B cell (primary cell): ENCODE measurements at regions not wholly inside any gene's neighbourhood (a gene's known extent, or its start where the extent isn't known, plus 50 kb on each side); places are given as distances from the start of the nearest gene placed in this dataset.

Experiments used
- ATAC-seq: fragments of 200-7000 bp; cut with Tn5 transposase; one replicate; pipeline ENCODE4 v1.10.0; 2021; ENCODE audit warnings: low read depth, mild to moderate bottlenecking, moderate number of reproducible peaks, moderate library complexity
- CTCF ChIA-PET: fragments of 350-600 bp; sonication (Branson Sonifier 250); formaldehyde crosslinking; loops from one replicate; lab custom pipeline; 2021; ENCODE audit warnings: antibody characterized with exemption, inconsistent platforms; lab: Charles Lee
- POLR2A ChIA-PET: fragments of 350-600 bp; sonication (Branson Sonifier 250); formaldehyde crosslinking; loops from one replicate; lab custom pipeline; 2021; ENCODE audit warnings: antibody characterized with exemption; lab: Charles Lee
- DNase-seq: peaks from one replicate; pipeline ENCODE4 v3.0.0; 2013
- H2AFZ ChIP-seq: 2 replicates; pipeline ENCODE4 v1.6.1; 2012; ENCODE audit warnings: mild to moderate bottlenecking, low read depth, low read length; ENCODE audit not compliant: insufficient read depth, poor library complexity, severe bottlenecking
- H3K27ac ChIP-seq, 2 donors: 1 replicate in 1 of 2; 2 replicates in 1 of 2; pipeline ENCODE4 v1.5.1; 2012 to 2013; ENCODE audit warnings: low read length in 2 of 2, mild to moderate bottlenecking in 2 of 2, moderate library complexity in 1 of 2
- H3K27me3 ChIP-seq, 4 experiments: fragments of 200-600 bp in 1 of 4; sonication (generic) in 1 of 4; replicated peaks in 1 of 4; 1 replicate in 2 of 4; 2 replicates in 2 of 4; pipeline versions ENCODE4 v1.6.1 to v1.7.0; 2013 to 2016; ENCODE audit warnings: low read length in 3 of 4, mild to moderate bottlenecking in 2 of 4, mixed read lengths in 1 of 4, moderate library complexity in 1 of 4; ENCODE audit not compliant: insufficient read depth in 4 of 4, control insufficient read depth in 3 of 4; ENCODE audit errors: control extremely low read depth in 1 of 4
- H3K36me3 ChIP-seq, 2 experiments: replicated peaks in 1 of 2; 1 replicate in 1 of 2; 2 replicates in 1 of 2; pipeline versions ENCODE4 v1.6.1 to v1.7.1; 2013; ENCODE audit warnings: low read length in 1 of 2; ENCODE audit not compliant: insufficient read depth in 2 of 2, control insufficient read depth in 1 of 2; ENCODE audit errors: control extremely low read depth in 1 of 2, extremely low read depth in 1 of 2
- H3K4me1 ChIP-seq, 2 donors: fragments of 200-600 bp in 1 of 2; sonication (generic) in 1 of 2; 1 replicate in 1 of 2; 2 replicates in 1 of 2; pipeline versions ENCODE4 v1.5.1 to v1.6.1; 2013 to 2017; ENCODE audit warnings: low read length in 2 of 2; ENCODE audit not compliant: control insufficient read depth in 2 of 2, insufficient read depth in 2 of 2
- H3K4me2 ChIP-seq: replicated peaks from 2 replicates; pipeline ENCODE3; 2012; ENCODE audit warnings: mild to moderate bottlenecking, low read depth, low read length; ENCODE audit not compliant: poor library complexity, severe bottlenecking
- H3K4me3 ChIP-seq, 5 experiments: fragments of 200-600 bp in 1 of 5; sonication (generic) in 1 of 5; 1 replicate in 3 of 5; 2 replicates in 2 of 5; pipeline versions ENCODE4 v1.5.1 to v1.7.0; 2011 to 2016; ENCODE audit warnings: low read length in 4 of 5, mild to moderate bottlenecking in 4 of 5, low read depth in 2 of 5, control low read depth in 1 of 5, moderate library complexity in 1 of 5; ENCODE audit not compliant: insufficient read depth in 1 of 5; ENCODE audit errors: control extremely low read depth in 1 of 5, extremely low read depth in 1 of 5
- H3K79me2 ChIP-seq: fragments of 200-600 bp; sonication (generic); one replicate; pipeline ENCODE4 v1.6.0; 2016; ENCODE audit warnings: low read length; ENCODE audit not compliant: control insufficient read depth, insufficient read depth
- H3K9ac ChIP-seq: fragments of 200-600 bp; sonication (generic); 2 replicates; pipeline ENCODE4 v1.6.1; 2017; ENCODE audit warnings: mild to moderate bottlenecking, low read length, moderate library complexity
- H3K9me3 ChIP-seq, 3 donors: one replicate each; pipeline versions ENCODE4 v1.6.1 to v1.7.1; 2013; ENCODE audit warnings: low read length in 2 of 3; ENCODE audit not compliant: control insufficient read depth in 2 of 3, insufficient read depth in 1 of 3; ENCODE audit errors: control extremely low read depth in 1 of 3
- H4K20me1 ChIP-seq: 2 replicates; pipeline ENCODE4 v1.6.0; 2012; ENCODE audit warnings: mild to moderate bottlenecking, low read length; ENCODE audit not compliant: insufficient read depth, control insufficient read depth, poor library complexity, severe bottlenecking
- H3K27ac Mint-ChIP-seq: one replicate; pipeline ENCODE4 v1.8.0; 2021; ENCODE audit warnings: mixed read lengths
- H3K27me3 Mint-ChIP-seq: one replicate; pipeline ENCODE4 v1.8.0; 2021; ENCODE audit warnings: mixed read lengths
- H3K4me1 Mint-ChIP-seq: one replicate; pipeline ENCODE4 v1.8.0; 2021; ENCODE audit warnings: mixed read lengths
- H3K4me3 Mint-ChIP-seq: one replicate; pipeline ENCODE4 v1.8.0; 2021; ENCODE audit warnings: mixed read lengths
- H3K9me3 Mint-ChIP-seq: one replicate; pipeline ENCODE4 v1.8.0; 2022; ENCODE audit warnings: mixed read lengths; ENCODE audit not compliant: insufficient read depth
- EZH2 ChIP-seq: IDR thresholded peaks from 2 replicates; pipeline ENCODE4 v1.6.1; 2012; ENCODE audit warnings: borderline replicate concordance, low read depth, mild to moderate bottlenecking, moderate library complexity, low read length; ENCODE audit not compliant: insufficient read depth, poor library complexity, severe bottlenecking
- WGBS: methylation state at CpG from one replicate; pipeline ENCODE4 v1.1.5; 2013; ENCODE audit warnings: missing lambda C conversion rate; ENCODE audit not compliant: insufficient coverage; 5-methylcytosine and 5-hydroxymethylcytosine counted together
- intact Hi-C: fragments of 100-400 bp; cut with micrococcal nuclease; formaldehyde crosslinking; loops from one replicate; pipeline ENCODE4 v1.10.0; 2022
- TF ChIP-seq, protein P1 (sequence below): fragments of 200-600 bp; IDR thresholded peaks from one replicate; pipeline ENCODE4 v1.8.0; 2022; ENCODE audit warnings: antibody characterized with exemption, mild to moderate bottlenecking

DNA sequence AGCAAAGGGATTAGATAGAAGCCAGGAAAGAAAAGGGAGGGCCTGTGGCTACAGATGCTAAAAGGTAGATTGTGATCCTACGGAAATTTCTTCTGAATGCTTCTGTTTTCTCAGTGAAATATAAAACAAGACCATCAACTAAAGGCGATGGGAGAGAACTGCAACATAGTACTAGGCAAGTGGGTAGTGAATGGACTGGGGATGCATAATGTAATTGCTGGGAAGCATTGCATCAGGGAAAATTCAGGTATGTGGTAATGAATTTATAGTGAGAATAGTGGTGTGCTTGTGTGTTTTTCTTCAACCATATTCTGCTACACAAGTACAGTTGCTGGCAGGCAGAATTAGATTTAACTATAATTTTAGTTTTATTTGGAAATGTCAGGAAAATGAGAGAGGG lies 156.6 kb downstream of the OPN5 start:
- Histone ChIP-seq H3K27me3 (no peaks in the 10 kb centered on the region), H3K9me3 (peaks cover 0 to 4% (median 4%) of the 10 kb centered on the region in 3 donors), H3K4me3 (no peak overlapping the region), H3K9ac (no peak overlapping the region), H2AFZ (no peak overlapping the region), H4K20me1 (no peaks in the 10 kb centered on the region), H3K27ac (no peak overlapping the region), H3K36me3 (no peaks in the 10 kb centered on the region), H3K79me2 (no peaks in the 10 kb centered on the region), H3K4me1 (no peaks in the 10 kb centered on the region), H3K4me2 (no peak overlapping the region)
- TF ChIP-seq EZH2: no peak
- TF ChIP-seq, protein P1, sequence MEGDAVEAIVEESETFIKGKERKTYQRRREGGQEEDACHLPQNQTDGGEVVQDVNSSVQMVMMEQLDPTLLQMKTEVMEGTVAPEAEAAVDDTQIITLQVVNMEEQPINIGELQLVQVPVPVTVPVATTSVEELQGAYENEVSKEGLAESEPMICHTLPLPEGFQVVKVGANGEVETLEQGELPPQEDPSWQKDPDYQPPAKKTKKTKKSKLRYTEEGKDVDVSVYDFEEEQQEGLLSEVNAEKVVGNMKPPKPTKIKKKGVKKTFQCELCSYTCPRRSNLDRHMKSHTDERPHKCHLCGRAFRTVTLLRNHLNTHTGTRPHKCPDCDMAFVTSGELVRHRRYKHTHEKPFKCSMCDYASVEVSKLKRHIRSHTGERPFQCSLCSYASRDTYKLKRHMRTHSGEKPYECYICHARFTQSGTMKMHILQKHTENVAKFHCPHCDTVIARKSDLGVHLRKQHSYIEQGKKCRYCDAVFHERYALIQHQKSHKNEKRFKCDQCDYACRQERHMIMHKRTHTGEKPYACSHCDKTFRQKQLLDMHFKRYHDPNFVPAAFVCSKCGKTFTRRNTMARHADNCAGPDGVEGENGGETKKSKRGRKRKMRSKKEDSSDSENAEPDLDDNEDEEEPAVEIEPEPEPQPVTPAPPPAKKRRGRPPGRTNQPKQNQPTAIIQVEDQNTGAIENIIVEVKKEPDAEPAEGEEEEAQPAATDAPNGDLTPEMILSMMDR: no peak
- Mint-ChIP-seq H3K27ac (no peak overlapping the region), H3K27me3 (no peaks in the 10 kb centered on the region), H3K4me3 (no peak overlapping the region), H3K4me1 (no peaks in the 10 kb centered on the region), H3K9me3 (no peaks in the 10 kb centered on the region)
- ChIA-PET CTCF (no interaction called here), POLR2A (no interaction called here)
- ATAC-seq: no peak
- no peak for DNase-seq
- no CpG with 5 or more reads among the region's 2 CpGs for WGBS
- intact Hi-C loops: no loop called here

DNA sequence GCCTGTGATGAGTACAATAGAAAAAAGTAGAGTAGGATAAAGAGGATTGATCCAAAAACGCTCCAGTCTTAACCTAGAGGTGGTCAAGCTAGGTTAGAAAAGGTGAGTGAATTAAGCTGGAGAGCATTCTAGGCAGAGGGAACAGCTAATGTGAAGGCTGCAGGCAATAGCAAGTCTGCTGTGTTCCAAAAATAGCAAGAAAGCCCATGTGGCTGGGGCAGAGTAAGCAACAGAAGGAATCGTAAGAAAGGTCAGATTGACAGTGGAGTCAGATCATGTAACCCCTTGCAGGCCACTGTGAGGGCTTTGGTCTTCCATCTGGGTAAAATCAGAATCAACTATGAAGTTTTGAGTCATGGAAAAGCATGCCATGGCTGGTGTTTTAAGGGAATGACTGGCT lies 155.0 kb downstream of the OPN5 start:
- H3K9ac ChIP-seq: no peak overlapping the region
- ATAC-seq: no peak
- intact Hi-C loops: no loop called here
- Mint-ChIP-seq H3K27me3 (no peaks in the 10 kb centered on the region), H3K4me3 (no peak overlapping the region), H3K9me3 (no peaks in the 10 kb centered on the region), H3K27ac (no peak overlapping the region), H3K4me1 (no peaks in the 10 kb centered on the region)
- no peaks in the 10 kb centered on the region for H3K27me3 ChIP-seq
- ChIA-PET POLR2A (no interaction called here), CTCF (no interaction called here)
- TF ChIP-seq, protein P1: no peak
- TF ChIP-seq EZH2: no peak
- H3K9me3 ChIP-seq: peaks cover 0 to 4% (median 4%) of the 10 kb centered on the region in 3 donors
- no peaks in the 10 kb centered on the region for H3K36me3 ChIP-seq
- DNase-seq: no peak
- H3K27ac ChIP-seq: no peak overlapping the region
- H2AFZ ChIP-seq: no peak overlapping the region
- WGBS: 93% methylated on average over 2 of the region's 2 CpGs
- H4K20me1 ChIP-seq: no peaks in the 10 kb centered on the region
- H3K4me2 ChIP-seq: no peak overlapping the region
- no peak overlapping the region for H3K4me3 ChIP-seq
- no peaks in the 10 kb centered on the region for H3K4me1 ChIP-seq
- no peaks in the 10 kb centered on the region for H3K79me2 ChIP-seq
